ENCODE measurements at regions not wholly inside any gene's neighbourhood (a gene's known extent, or its start where the extent isn't known, plus 50 kb on each side); places are given as distances from the start of the nearest gene placed in this dataset.

DNA sequence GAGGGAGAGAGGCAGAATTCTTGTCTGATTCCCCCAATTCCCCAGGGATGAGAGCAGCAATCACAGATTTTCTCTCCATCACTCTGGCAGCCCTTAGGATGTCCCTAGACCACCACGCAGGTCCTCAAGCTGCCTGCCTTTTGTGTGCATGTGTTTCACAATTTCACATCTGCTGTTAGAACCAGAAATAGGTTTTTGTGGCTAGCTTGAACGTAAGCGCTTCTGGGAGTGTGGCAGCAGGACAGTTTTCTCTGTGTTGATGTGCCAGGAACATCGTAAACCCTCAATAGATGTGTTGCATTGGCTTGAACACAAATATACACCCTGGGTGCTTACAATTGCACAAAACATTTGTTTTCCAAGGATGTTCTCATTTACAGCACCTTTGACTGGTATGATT is 78.8 kb upstream of the TMTC4 start:
- no peak for DNase-seq

DNA sequence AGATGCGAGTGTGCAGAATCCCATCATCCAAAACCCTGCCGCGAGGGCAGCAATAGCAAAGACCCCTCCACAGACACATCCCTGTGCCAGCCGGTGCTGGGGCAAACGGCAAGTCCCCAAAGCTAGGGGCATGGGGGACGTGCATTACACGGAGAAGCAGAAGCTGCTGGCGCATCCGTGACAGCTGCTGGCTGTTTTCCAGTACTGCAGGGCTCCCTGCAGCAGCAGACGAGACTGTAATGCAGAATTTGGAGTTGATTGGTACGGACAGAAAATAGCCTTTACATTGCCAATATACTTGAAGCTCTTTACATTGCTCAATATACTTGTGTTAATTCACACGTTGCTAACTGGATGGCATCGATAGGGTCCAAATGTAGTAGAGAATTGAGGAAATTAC is 77.2 kb upstream of the TMTC4 start:
- no peak for DNase-seq

GRCh38 chr13:100746953-100747683 is 72.5 kb upstream of the TMTC4 start:
- no peak for DNase-seq

DNA sequence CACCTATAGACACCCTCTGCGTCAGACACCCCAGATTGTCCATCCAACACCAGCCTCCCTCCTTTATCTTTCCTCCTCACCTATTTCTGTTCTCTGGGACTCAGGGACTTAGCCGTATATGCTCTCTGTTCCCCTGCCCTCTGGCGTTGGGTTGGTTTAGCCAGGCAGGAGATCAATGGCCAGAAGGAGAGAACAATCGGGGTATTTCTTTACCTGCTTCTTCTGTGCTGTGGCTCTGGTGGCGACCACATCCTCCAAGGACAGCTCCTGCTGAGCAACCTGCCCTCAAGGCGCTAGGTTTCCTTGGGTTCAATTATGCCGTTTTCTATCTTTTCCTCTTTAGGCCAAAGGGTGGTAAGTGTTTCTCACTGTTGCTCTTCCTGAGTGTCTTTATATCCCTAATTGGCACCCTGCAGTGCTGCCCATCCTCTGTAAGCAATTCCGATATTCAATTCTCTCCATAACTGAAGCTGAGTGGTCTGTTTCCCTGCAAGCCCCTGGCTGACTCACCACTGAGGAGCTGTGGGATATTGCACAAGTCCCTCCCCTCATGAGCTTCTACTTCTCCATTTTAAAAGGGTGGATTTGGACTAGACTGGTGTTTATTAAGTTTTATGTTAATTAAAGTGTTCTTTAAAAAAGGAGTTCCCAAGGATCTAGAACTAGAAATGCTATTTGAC is 63.7 kb upstream of the TMTC4 start:
- DNase-seq: no peak

DNA sequence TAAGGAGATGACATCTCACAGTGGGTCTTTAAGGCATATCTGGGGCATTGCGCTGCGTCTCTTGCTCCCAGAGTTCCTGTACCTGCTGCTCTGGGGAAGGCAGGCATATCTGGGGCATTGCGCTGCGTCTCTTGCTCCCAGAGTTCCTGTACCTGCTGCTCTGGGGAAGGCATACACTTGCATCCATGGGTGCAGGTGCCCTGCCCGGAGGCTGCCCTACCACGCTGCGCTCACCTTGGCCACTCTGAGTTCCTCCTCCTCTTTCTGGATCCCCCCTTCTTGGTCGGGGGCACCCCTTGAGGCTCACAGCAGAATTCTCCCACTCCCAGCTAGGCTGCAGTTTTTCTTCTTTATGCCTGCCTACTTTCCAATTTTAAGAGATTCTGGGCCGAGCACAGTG is 60.9 kb upstream of the TMTC4 start:
- DNase-seq: no peak

- DNase-seq: no peak
These were observed 59.7 kb upstream of the TMTC4 start for GRCh38 chr13:100734194-100734720.

DNA sequence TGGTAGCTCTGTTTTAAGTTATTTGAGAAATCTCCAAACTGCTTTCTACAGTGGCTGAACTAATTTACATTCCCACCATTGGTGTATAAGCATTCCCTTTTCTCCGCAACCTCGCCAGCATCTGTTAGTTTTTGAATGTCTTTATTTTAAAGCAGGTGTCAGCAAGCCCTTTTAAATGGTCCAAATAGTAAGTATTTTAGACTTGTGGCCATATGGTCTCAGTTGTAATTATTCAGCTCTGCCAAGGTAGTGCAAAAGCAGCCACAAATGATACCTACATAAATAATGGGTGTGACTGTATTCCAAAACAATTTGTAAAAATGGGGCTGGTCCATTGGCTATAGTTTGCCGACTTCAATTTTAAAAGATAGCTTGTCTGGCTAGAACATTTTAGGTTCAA is 58.7 kb upstream of the TMTC4 start:
- no peak for DNase-seq

DNA sequence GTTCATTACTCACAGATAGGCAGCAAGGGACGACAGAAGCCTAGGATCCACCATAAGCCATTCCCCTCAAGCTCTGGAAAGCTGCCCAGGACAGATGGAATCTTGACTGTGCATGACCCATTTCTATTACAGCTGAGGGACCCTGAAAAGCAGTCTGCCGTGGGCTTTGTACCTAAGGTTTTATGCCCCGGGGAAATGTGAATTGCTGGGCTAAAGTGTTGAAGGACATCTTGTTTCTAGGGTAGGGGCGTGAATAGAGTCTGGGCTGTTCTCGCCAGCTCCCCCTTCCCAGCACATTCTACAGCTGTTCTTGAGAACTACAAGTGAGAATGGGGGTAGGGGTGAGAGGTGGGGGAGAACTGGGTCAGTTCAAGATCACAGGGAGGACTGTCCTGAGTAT is 53.6 kb upstream of the TMTC4 start:
- DNase-seq: no peak

- DNase-seq: no peak
These were observed 50.9 kb upstream of the TMTC4 start for GRCh38 chr13:100725472-100725871.

GRCh38 chr13:100724568-100724967 is 50.0 kb upstream of the TMTC4 start:
- no peak for DNase-seq

Measured in NCI-H510A treated with DMSO at 0.1 percent for 48 hours (cell line).